Epithelial cell of proximal tubule (primary cell): ENCODE measurements at regions not wholly inside any gene's neighbourhood (a gene's known extent, or its start where the extent isn't known, plus 50 kb on each side); places are given as distances from the start of the nearest gene placed in this dataset.

Experiments used
- DNase-seq: peaks from one replicate; pipeline ENCODE4 v3.0.0-alpha.2; 2011; ENCODE audit warnings: low read depth
- H3K4me3 ChIP-seq: 2 replicates; pipeline ENCODE4 v1.5.1; 2011; ENCODE audit warnings: low read depth, mild to moderate bottlenecking, low read length
- TF ChIP-seq, protein P1 (sequence below): conservative IDR thresholded peaks from 2 replicates; pipeline ENCODE4 v1.5.1; 2012; ENCODE audit warnings: low read depth, mild to moderate bottlenecking, low read length

- no peak for DNase-seq
- TF ChIP-seq, protein P1, sequence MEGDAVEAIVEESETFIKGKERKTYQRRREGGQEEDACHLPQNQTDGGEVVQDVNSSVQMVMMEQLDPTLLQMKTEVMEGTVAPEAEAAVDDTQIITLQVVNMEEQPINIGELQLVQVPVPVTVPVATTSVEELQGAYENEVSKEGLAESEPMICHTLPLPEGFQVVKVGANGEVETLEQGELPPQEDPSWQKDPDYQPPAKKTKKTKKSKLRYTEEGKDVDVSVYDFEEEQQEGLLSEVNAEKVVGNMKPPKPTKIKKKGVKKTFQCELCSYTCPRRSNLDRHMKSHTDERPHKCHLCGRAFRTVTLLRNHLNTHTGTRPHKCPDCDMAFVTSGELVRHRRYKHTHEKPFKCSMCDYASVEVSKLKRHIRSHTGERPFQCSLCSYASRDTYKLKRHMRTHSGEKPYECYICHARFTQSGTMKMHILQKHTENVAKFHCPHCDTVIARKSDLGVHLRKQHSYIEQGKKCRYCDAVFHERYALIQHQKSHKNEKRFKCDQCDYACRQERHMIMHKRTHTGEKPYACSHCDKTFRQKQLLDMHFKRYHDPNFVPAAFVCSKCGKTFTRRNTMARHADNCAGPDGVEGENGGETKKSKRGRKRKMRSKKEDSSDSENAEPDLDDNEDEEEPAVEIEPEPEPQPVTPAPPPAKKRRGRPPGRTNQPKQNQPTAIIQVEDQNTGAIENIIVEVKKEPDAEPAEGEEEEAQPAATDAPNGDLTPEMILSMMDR, result no peak
- H3K4me3 ChIP-seq, result no peak overlapping the region
These were observed 190.6 kb upstream of the FOXF1 start for GRCh38 chr16:86319585-86320236.

DNA sequence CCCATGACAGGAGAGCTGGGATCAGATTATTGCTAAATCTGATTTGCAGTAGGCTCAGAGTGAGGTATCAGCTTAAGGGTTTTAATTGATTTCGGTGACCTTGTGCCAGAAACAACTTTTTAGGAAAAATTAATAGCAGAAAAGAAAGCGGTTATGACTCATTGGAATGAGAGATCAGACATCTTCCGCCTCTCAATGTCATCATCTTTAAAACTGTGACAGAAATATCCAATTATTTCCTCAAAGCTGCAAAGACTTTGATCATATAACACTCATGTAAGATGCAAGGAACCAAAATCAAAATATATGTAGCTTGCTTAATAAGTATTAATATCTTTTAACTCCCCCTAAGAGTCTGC, 190.1 kb upstream of the FOXF1 start:
- H3K4me3 ChIP-seq, result no peak overlapping the region
- TF ChIP-seq, protein P1, result no peak
- DNase-seq, result no peak

DNA sequence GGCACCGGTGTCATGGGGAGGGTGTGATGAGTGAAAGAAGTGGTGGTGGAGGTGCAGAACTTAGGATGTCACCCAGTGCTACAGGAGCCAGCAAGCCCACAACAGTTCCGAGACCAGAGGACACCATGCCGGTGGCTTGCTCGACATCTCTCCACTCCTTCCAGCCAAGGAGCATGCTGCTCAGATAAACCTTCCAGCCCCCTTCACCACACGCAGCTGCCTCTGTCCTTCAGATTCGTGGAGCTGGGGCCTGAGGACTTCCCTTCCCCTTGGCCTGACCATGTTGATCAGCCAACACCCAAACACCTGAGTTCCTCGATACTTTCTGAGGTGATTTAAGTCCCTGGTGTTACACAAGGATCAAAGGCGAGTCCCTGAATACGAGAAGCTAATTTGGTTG, 188.8 kb upstream of the FOXF1 start:
- DNase-seq, result no peak
- H3K4me3 ChIP-seq, result no peak overlapping the region
- TF ChIP-seq, protein P1, result no peak

DNA sequence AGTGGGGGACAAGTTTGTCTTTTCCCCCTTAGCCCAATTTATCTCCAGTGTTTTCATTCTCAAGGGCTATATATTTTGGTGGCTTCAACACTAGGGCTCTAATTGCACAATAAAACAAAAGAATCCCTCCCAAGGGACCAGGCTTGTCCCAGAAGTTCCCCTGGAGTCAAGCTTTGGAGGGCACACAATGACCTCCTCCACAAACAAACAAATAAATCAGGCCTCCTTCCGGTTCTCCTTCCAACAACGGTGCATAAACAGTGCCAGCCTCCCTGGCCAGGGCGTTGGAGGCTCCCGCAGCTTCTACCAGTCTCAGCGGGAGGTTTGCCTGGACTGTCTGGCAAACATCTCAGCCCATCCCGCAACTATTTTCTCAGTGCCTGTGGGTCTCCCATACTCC, 188.0 kb upstream of the FOXF1 start:
- no peak overlapping the region for H3K4me3 ChIP-seq
- DNase-seq, result no peak
- TF ChIP-seq, protein P1, result no peak

GRCh38 chr16:86322806-86323205, 187.5 kb upstream of the FOXF1 start:
- TF ChIP-seq, protein P1, result no peak
- no peak for DNase-seq
- H3K4me3 ChIP-seq, result no peak overlapping the region

DNA sequence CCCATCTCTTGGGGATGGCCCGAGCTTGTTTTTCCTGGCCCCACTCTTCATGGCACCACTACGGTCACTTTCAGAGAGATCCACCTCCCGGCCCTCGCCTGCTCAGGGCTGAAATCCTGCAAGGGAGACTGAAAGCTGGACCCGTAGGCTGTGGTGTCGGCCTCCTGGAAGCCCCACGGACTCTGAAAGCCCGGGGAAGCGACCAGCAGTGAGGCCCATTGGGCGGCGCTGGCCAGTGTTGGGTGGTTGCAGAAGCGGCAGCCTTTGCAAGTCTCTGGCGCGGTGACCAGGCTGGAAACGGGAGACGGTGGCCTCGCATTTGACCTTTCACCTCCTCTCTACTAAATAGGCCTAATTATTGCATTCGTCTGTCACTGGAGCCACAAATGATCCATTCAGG, 186.0 kb upstream of the FOXF1 start:
- DNase-seq, result no peak
- H3K4me3 ChIP-seq, result no peak overlapping the region
- TF ChIP-seq, protein P1, result no peak

GRCh38 chr16:86325360-86325759, 185.0 kb upstream of the FOXF1 start:
- no peak overlapping the region for H3K4me3 ChIP-seq
- DNase-seq, result no peak
- TF ChIP-seq, protein P1, result no peak
